ENCODE measurements at regions not wholly inside any gene's neighbourhood (a gene's known extent, or its start where the extent isn't known, plus 50 kb on each side); places are given as distances from the start of the nearest gene placed in this dataset.

DNA sequence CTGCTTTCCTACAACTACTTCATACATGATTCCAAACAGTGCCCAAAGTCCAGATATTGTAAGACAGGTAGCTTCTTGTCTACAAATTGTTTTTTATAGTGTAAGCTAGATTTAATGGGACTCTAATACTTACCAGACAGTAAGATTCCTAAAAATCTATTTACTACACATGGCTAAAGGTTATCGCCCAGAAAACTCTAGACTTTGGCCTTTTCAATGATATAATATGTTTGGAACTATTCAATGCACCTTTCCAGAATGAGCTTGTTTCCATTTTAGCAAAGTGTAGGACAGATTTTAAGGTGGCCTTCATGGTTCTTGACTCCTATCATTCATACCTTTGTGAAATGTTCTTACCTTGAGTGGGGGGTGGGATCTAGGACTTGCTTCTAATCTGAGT is 951.0 kb downstream of the SORCS1 start:
- intact Hi-C loops (cut with DNase I), result no loop called here
- Histone ChIP-seq H3K27ac (peak overlapping the region in 1 of 3 donors; percentile 38), H3K4me3 (no peak overlapping the region), H3K36me3 (no peaks in the 10 kb centered on the region), H3K9me3 (no peaks in the 10 kb centered on the region), H3K27me3 (no peaks in the 10 kb centered on the region), H3K4me1 (peaks cover 0 to 3% (median 0%) of the 10 kb centered on the region in 4 donors)
- WGBS (ENCODE audit: insufficient coverage, low coverage, low lambda C conversion rate, missing lambda C conversion rate), result 0% methylated on average over 1 of the region's 1 CpG
- ATAC-seq (peak; percentile 36 to 88 (median 70)), DNase-seq (no peak)
- TF ChIP-seq, protein P1, sequence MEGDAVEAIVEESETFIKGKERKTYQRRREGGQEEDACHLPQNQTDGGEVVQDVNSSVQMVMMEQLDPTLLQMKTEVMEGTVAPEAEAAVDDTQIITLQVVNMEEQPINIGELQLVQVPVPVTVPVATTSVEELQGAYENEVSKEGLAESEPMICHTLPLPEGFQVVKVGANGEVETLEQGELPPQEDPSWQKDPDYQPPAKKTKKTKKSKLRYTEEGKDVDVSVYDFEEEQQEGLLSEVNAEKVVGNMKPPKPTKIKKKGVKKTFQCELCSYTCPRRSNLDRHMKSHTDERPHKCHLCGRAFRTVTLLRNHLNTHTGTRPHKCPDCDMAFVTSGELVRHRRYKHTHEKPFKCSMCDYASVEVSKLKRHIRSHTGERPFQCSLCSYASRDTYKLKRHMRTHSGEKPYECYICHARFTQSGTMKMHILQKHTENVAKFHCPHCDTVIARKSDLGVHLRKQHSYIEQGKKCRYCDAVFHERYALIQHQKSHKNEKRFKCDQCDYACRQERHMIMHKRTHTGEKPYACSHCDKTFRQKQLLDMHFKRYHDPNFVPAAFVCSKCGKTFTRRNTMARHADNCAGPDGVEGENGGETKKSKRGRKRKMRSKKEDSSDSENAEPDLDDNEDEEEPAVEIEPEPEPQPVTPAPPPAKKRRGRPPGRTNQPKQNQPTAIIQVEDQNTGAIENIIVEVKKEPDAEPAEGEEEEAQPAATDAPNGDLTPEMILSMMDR (IDR thresholded peaks at IDR 0.05), result no peak
- no peak for TF ChIP-seq POLR2A (IDR thresholded peaks at IDR 0.05)

DNA sequence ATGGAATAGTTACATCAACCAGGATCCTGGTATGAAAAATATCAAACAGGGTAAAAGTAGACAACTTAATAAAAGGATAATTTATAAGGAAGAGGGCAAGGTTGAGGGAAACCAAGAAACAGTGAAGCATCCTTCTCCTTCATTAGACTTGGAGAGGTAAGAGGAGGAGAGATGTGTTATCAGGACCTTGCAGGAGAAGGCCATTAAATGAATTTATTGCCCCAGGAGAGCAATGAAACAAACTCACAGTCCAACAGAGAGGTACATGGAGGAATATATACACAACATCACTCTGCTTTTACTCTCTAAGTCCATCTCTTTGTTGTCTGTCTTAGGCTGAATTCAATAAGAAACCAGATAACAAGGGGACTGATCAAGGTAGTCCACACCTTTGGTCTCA is 966.2 kb downstream of the SORCS1 start:
- H3K9me3 ChIP-seq, result no peaks in the 10 kb centered on the region
- H3K4me3 ChIP-seq, result no peak overlapping the region
- intact Hi-C loops (cut with DNase I), result no loop called here
- DNase-seq (no peak), ATAC-seq (no peak)
- H3K27me3 ChIP-seq, result no peaks in the 10 kb centered on the region
- no peak for TF ChIP-seq POLR2A (IDR thresholded peaks at IDR 0.05)
- TF ChIP-seq, protein P1 (IDR thresholded peaks at IDR 0.05), result no peak
- no peaks in the 10 kb centered on the region for H3K4me1 ChIP-seq
- H3K27ac ChIP-seq, result no peak overlapping the region
- H3K36me3 ChIP-seq, result no peaks in the 10 kb centered on the region

DNA sequence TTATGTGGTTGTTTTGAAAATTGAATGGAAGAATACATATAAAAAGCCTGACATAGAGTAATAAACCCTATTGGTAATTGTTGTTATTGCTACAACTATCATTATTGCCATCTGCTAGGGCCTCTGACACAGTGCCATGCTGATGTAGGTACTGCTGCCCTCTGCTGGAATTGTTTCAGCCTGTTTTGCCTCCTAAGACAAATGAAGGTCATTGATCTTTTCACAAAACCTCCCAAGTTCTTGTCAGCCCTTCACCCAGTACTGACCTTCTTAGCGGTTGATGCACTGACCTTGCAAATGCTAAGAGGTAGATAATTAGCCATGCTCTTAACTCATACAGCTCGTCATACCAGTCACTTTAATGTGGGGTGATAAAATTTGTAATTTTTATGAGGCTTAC is 975.2 kb downstream of the SORCS1 start:
- DNase-seq (peak in 1 of 3 donors; percentile 49), ATAC-seq (peak; percentile 70 to 78 (median 74))
- intact Hi-C loops (cut with DNase I), result no loop called here

DNA sequence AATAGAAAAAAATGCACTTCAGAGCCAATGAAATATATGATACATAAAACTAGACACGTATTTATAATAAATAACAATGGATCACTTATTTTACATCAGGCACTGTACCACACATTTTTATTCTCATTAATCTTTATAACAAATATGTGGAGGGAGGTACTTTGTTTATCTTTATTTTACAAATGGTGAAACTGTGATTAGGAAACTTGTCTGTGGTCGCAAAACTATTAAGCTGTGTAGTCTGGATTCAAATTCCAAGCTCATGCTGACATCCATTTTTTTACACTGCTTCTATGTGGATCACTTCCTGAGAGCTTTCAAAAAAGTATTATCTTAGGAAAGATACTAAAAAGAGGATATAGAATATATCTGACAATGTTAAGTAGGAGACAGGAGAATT is 978.6 kb downstream of the SORCS1 start:
- DNase-seq (no peak), ATAC-seq (no peak)
- WGBS (ENCODE audit: insufficient coverage, low coverage, low lambda C conversion rate, missing lambda C conversion rate), result 76% methylated on average over 2 of the region's 2 CpGs

More for the DNA sequence above, 975.2 kb downstream of the SORCS1 start:
- no peaks in the 10 kb centered on the region for H3K4me1 ChIP-seq
- H3K27ac ChIP-seq, result no peak overlapping the region
- TF ChIP-seq, protein P1 (IDR thresholded peaks at IDR 0.05), result peak; percentile 45 to 62 (median 52)
- no peak for TF ChIP-seq POLR2A (IDR thresholded peaks at IDR 0.05)
- H3K9me3 ChIP-seq, result no peaks in the 10 kb centered on the region
- H3K4me3 ChIP-seq, result no peak overlapping the region
- WGBS (ENCODE audit: insufficient coverage, low coverage, low lambda C conversion rate, missing lambda C conversion rate), result 14% methylated on average over 2 of the region's 2 CpGs
- no peaks in the 10 kb centered on the region for H3K36me3 ChIP-seq
- H3K27me3 ChIP-seq, result no peaks in the 10 kb centered on the region

More for the DNA sequence above, 978.6 kb downstream of the SORCS1 start:
- Histone ChIP-seq H3K27ac (no peak overlapping the region), H3K36me3 (no peaks in the 10 kb centered on the region), H3K4me3 (no peak overlapping the region), H3K4me1 (no peaks in the 10 kb centered on the region), H3K9me3 (no peaks in the 10 kb centered on the region), H3K27me3 (no peaks in the 10 kb centered on the region)
- TF ChIP-seq, protein P1 (IDR thresholded peaks at IDR 0.05), result no peak
- no peak for TF ChIP-seq POLR2A (IDR thresholded peaks at IDR 0.05)
- intact Hi-C loops (cut with DNase I), result no loop called here

Measured in right lobe of liver (tissue), 6 donors.